ENCODE measurements at regions not wholly inside any gene's neighbourhood (a gene's known extent, or its start where the extent isn't known, plus 50 kb on each side); places are given as distances from the start of the nearest gene placed in this dataset.

GRCh38 chr5:101676646-101677045 lies 619.4 kb downstream of the SLCO4C1 start:
- TF ChIP-seq PPARA (CRISPR knock-in tag; IDR thresholded peaks at IDR 0.05; ENCODE audit: borderline replicate concordance) = no peak
- no peak for TF ChIP-seq CSDC2 (CRISPR knock-in tag; IDR thresholded peaks at IDR 0.05)
- TF ChIP-seq, protein P1, sequence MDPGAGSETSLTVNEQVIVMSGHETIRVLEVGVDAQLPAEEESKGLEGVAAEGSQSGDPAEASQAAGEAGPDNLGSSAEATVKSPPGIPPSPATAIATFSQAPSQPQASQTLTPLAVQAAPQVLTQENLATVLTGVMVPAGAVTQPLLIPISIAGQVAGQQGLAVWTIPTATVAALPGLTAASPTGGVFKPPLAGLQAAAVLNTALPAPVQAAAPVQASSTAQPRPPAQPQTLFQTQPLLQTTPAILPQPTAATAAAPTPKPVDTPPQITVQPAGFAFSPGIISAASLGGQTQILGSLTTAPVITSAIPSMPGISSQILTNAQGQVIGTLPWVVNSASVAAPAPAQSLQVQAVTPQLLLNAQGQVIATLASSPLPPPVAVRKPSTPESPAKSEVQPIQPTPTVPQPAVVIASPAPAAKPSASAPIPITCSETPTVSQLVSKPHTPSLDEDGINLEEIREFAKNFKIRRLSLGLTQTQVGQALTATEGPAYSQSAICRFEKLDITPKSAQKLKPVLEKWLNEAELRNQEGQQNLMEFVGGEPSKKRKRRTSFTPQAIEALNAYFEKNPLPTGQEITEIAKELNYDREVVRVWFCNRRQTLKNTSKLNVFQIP (CRISPR knock-in tag; IDR thresholded peaks at IDR 0.05; ENCODE audit: borderline replicate concordance, low read depth) = no peak
- TF ChIP-seq, protein P2, sequence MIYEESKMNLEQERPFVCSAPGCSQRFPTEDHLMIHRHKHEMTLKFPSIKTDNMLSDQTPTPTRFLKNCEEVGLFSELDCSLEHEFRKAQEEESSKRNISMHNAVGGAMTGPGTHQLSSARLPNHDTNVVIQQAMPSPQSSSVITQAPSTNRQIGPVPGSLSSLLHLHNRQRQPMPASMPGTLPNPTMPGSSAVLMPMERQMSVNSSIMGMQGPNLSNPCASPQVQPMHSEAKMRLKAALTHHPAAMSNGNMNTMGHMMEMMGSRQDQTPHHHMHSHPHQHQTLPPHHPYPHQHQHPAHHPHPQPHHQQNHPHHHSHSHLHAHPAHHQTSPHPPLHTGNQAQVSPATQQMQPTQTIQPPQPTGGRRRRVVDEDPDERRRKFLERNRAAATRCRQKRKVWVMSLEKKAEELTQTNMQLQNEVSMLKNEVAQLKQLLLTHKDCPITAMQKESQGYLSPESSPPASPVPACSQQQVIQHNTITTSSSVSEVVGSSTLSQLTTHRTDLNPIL (CRISPR knock-in tag; IDR thresholded peaks at IDR 0.05; ENCODE audit: low read depth) = no peak
- TF ChIP-seq ZFP30 (CRISPR knock-in tag; IDR thresholded peaks at IDR 0.05) = no peak
- no peak for TF ChIP-seq GLIS3 (CRISPR knock-in tag; IDR thresholded peaks at IDR 0.05)
- TF ChIP-seq TOX (CRISPR knock-in tag; IDR thresholded peaks at IDR 0.05; ENCODE audit: borderline replicate concordance) = no peak
- TF ChIP-seq TCF4 (CRISPR knock-in tag; IDR thresholded peaks at IDR 0.05; ENCODE audit: borderline replicate concordance) = no peak
- no peak for TF ChIP-seq RARB (CRISPR knock-in tag; IDR thresholded peaks at IDR 0.05)
- TF ChIP-seq, protein P3, sequence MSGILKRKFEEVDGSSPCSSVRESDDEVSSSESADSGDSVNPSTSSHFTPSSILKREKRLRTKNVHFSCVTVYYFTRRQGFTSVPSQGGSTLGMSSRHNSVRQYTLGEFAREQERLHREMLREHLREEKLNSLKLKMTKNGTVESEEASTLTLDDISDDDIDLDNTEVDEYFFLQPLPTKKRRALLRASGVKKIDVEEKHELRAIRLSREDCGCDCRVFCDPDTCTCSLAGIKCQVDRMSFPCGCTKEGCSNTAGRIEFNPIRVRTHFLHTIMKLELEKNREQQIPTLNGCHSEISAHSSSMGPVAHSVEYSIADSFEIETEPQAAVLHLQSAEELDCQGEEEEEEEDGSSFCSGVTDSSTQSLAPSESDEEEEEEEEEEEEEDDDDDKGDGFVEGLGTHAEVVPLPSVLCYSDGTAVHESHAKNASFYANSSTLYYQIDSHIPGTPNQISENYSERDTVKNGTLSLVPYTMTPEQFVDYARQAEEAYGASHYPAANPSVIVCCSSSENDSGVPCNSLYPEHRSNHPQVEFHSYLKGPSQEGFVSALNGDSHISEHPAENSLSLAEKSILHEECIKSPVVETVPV (CRISPR knock-in tag; IDR thresholded peaks at IDR 0.05) = no peak
- TF ChIP-seq OSR1 (CRISPR knock-in tag; IDR thresholded peaks at IDR 0.05) = no peak
- TF ChIP-seq, protein P4, sequence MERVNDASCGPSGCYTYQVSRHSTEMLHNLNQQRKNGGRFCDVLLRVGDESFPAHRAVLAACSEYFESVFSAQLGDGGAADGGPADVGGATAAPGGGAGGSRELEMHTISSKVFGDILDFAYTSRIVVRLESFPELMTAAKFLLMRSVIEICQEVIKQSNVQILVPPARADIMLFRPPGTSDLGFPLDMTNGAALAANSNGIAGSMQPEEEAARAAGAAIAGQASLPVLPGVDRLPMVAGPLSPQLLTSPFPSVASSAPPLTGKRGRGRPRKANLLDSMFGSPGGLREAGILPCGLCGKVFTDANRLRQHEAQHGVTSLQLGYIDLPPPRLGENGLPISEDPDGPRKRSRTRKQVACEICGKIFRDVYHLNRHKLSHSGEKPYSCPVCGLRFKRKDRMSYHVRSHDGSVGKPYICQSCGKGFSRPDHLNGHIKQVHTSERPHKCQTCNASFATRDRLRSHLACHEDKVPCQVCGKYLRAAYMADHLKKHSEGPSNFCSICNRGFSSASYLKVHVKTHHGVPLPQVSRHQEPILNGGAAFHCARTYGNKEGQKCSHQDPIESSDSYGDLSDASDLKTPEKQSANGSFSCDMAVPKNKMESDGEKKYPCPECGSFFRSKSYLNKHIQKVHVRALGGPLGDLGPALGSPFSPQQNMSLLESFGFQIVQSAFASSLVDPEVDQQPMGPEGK (CRISPR knock-in tag; IDR thresholded peaks at IDR 0.05; ENCODE audit: borderline replicate concordance) = no peak
- TF ChIP-seq ESRRG (CRISPR knock-in tag; IDR thresholded peaks at IDR 0.05) = no peak
- TF ChIP-seq ARNTL (CRISPR knock-in tag; IDR thresholded peaks at IDR 0.05; ENCODE audit: borderline replicate concordance, low read depth) = no peak
